Activated CD4-positive, alpha-beta T cell treated with anti-CD3 and anti-CD28 coated beads for 36 hours (primary cell): ENCODE measurements at regions not wholly inside any gene's neighbourhood (a gene's known extent, or its start where the extent isn't known, plus 50 kb on each side); places are given as distances from the start of the nearest gene placed in this dataset.

Source experiments
- ATAC-seq: fragments of 200-7000 bp; cut with Tn5 transposase; one replicate; pipeline ENCODE4 v1.10.0; 2021; ENCODE audit warnings: mild to moderate bottlenecking, moderate library complexity
- CTCF ChIA-PET: fragments of 350-600 bp; sonication (Branson Sonifier 250); formaldehyde crosslinking; loops from one replicate; lab custom pipeline; 2021; ENCODE audit warnings: antibody characterized with exemption; lab: Charles Lee
- POLR2A ChIA-PET: fragments of 350-600 bp; sonication (Branson Sonifier 250); formaldehyde crosslinking; loops from one replicate; lab custom pipeline; 2021; ENCODE audit warnings: antibody characterized with exemption, inconsistent platforms; lab: Charles Lee
- DNase-seq: peaks from one replicate; pipeline ENCODE4 v3.0.0-alpha.2; 2020
- H3K27ac Mint-ChIP-seq: one replicate; pipeline ENCODE4 v1.8.0; 2021; ENCODE audit warnings: mixed read lengths
- H3K27me3 Mint-ChIP-seq: one replicate; pipeline ENCODE4 v1.8.0; 2021; ENCODE audit warnings: mixed read lengths
- H3K36me3 Mint-ChIP-seq: one replicate; pipeline ENCODE4 v1.8.0; 2021; ENCODE audit warnings: low read depth, mixed read lengths
- H3K4me1 Mint-ChIP-seq: one replicate; pipeline ENCODE4 v1.8.0; 2021; ENCODE audit warnings: mixed read lengths
- H3K4me3 Mint-ChIP-seq: one replicate; pipeline ENCODE4 v1.8.0; 2021; ENCODE audit warnings: mild to moderate bottlenecking, moderate library complexity, mixed read lengths
- H3K9me3 Mint-ChIP-seq: one replicate; pipeline ENCODE4 v1.8.0; 2021; ENCODE audit warnings: low read depth, mixed read lengths
- intact Hi-C, 2 experiments: fragments of 100-400 bp; cut with DNase I in 1 of 2; cut with micrococcal nuclease in 1 of 2; formaldehyde crosslinking; loops; one replicate each; pipeline versions ENCODE4 v1.14.2 to v1.15.1; 2022 to 2024; cut with DNase I, micrococcal nuclease

DNA sequence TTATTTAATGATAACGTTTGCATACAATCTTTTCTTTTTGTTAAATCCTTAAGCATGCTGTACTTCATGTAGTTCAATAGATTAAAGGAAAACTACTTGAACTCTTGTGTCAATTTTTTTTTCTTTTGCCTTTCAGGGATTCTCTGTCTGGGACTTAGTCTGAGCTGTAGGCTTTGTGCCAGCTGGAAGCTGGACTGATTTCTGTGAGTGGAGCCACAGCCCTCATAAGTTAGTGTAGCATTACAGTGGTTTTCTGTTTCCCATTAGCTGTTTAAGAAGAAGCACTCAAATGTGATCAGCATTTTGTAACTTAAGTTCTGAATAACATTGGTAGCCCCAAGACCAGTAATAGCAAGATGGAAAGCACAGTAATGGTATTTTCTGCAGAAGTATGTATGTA, 330.6 kb upstream of the MEF2C start:
- no peak overlapping the region for H3K27ac Mint-ChIP-seq
- no peak overlapping the region for H3K4me3 Mint-ChIP-seq
- POLR2A ChIA-PET = no interaction called here
- no peak for DNase-seq
- no peaks in the 10 kb centered on the region for H3K36me3 Mint-ChIP-seq
- H3K4me1 Mint-ChIP-seq = no peaks in the 10 kb centered on the region
- no peaks in the 10 kb centered on the region for H3K27me3 Mint-ChIP-seq
- intact Hi-C loops = no loop called here
- H3K9me3 Mint-ChIP-seq = no peaks in the 10 kb centered on the region
- CTCF ChIA-PET = no interaction called here
- ATAC-seq = no peak

DNA sequence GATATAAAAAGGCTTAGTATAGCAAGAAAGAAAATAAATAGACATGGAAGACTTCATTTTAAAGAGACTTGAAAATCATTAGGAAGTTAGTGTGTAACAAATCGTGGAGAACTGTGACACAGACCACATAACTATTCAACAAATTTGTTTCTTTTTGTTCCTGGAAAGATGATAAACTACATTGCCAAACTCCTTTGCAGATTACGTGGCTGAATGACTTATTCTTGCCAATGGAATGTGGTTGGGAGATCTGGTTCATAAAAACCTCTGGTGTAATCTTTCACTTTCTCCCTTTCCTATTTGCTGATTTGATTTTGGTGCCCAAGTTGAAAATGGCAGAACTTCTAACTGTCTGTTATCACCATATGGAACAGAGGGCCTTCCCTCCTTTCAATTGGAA, 328.9 kb upstream of the MEF2C start:
- Mint-ChIP-seq H3K36me3 (no peaks in the 10 kb centered on the region), H3K4me1 (no peaks in the 10 kb centered on the region), H3K27ac (no peak overlapping the region), H3K27me3 (no peaks in the 10 kb centered on the region), H3K4me3 (no peak overlapping the region), H3K9me3 (peaks cover 2% of the 10 kb centered on the region)
- ATAC-seq = no peak
- POLR2A ChIA-PET = no interaction called here
- intact Hi-C loops = no loop called here
- CTCF ChIA-PET = no interaction called here
- no peak for DNase-seq

DNA sequence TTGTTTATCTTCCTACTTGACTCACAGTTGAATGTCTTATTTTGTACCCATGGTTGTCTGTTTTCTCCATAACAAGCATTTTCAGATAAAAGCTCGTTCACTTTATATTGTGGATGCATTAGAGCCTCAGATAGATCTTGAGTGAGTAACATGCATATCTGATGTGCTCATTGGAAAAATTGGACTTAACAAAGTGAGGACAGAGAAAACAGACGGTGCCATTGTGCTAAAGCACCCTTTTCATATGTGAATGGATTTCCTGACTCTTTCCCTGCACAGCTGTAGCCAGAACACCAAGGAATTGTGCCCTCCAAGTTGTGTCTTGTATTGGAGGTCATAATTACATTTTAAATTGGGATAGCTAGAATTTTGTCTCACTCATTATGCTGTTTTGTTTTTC, 325.8 kb upstream of the MEF2C start:
- H3K36me3 Mint-ChIP-seq = no peaks in the 10 kb centered on the region
- ATAC-seq (no peak), DNase-seq (no peak)
- H3K27me3 Mint-ChIP-seq = no peaks in the 10 kb centered on the region
- ChIA-PET CTCF (no interaction called here), POLR2A (no interaction called here)
- intact Hi-C loops = no loop called here
- H3K4me1 Mint-ChIP-seq = no peaks in the 10 kb centered on the region
- H3K27ac Mint-ChIP-seq = no peak overlapping the region
- H3K9me3 Mint-ChIP-seq = peaks cover 2% of the 10 kb centered on the region
- H3K4me3 Mint-ChIP-seq = no peak overlapping the region

DNA sequence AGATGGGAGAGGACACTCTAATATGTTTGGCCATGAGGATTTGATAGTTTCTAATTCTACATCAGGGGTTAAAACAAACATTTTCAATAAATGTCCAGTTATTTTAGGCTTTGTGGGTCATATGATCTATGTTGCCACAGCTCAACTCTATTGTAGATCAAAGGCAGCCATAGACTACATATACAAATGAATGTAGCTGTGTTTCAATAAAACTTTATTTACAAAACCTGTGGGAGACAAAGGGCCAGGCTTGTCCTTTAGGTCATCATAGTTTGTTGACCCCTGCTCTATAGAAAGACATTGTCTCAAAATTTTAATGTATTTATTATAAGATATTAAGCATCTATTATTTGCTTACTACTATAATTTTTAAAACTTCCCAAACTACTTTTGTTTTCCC, 325.4 kb upstream of the MEF2C start:
- Mint-ChIP-seq H3K27ac (no peak overlapping the region), H3K4me1 (no peaks in the 10 kb centered on the region), H3K9me3 (peaks cover 2% of the 10 kb centered on the region), H3K36me3 (no peaks in the 10 kb centered on the region), H3K4me3 (no peak overlapping the region), H3K27me3 (no peaks in the 10 kb centered on the region)
- CTCF ChIA-PET = no interaction called here
- POLR2A ChIA-PET = no interaction called here
- intact Hi-C loops = no loop called here
- DNase-seq (no peak), ATAC-seq (no peak)

DNA sequence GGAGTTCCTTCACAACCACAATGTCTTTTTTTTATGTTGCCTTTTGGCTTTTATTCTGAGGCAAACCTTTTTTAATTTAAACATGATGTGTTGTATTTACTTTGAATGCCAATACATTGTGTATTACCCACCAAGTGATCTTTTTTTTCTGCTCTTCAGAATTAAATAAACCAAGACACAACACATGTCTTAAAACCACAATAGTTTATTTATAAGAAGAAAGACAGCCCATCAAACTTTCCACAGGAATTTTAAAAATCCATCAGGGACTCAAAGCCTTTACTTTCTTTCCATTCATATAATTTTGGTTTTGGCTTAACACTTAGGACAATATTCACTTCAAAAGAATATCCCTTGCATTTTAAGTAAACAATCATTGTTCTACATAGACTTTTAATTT, 321.8 kb upstream of the MEF2C start:
- Mint-ChIP-seq H3K27ac (no peak overlapping the region), H3K36me3 (no peaks in the 10 kb centered on the region), H3K9me3 (peaks cover 6% of the 10 kb centered on the region), H3K4me1 (no peaks in the 10 kb centered on the region), H3K27me3 (no peaks in the 10 kb centered on the region), H3K4me3 (no peak overlapping the region)
- no peak for DNase-seq
- intact Hi-C loops = no loop called here
- POLR2A ChIA-PET = no interaction called here
- ATAC-seq = no peak
- CTCF ChIA-PET = no interaction called here

DNA sequence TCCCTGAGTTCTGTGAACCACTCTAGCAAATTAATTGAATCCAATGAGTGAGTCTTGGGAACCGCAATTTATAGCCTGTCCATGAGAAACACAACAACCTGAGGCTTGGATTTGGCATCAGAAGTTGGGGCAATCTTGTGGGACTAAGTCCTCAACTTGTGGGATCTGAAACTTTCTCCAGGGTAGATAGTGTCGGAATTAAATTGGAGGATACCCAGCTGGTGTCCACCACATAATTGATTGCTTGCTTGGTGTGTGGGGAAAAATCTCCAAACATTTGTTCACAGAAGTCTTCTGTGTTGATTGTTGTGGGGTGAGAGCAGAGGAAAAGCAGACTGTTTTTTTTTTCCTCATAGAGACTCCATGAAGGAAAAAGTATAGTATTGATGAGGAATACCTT, 320.6 kb upstream of the MEF2C start:
- Mint-ChIP-seq H3K27ac (no peak overlapping the region), H3K4me1 (no peaks in the 10 kb centered on the region), H3K27me3 (no peaks in the 10 kb centered on the region), H3K9me3 (peaks cover 10% of the 10 kb centered on the region), H3K36me3 (peaks cover 2% of the 10 kb centered on the region), H3K4me3 (no peak overlapping the region)
- intact Hi-C loops = no loop called here
- ATAC-seq = no peak
- ChIA-PET POLR2A (no interaction called here), CTCF (no interaction called here)
- DNase-seq = no peak

DNA sequence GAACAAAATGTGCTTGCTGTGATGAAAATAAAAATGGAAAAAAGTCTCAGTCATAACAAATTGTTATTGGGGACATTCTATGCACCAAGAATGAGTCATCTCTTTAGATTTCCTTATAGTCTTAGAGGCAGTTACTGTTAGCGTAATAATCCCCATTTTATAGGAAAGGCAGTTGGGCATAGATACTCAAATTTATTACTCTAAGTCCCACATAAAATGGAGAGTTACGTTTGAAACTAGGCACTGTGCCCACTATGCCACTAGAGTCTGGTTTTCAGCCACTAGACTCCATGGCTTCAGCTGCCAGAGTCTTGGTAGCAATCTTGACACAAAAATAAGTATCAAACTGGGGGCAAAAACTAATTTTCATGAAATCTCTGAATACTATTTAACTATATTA, 317.9 kb upstream of the MEF2C start:
- DNase-seq (no peak), ATAC-seq (no peak)
- H3K36me3 Mint-ChIP-seq = peaks cover 2% of the 10 kb centered on the region
- no peak overlapping the region for H3K27ac Mint-ChIP-seq
- no peak overlapping the region for H3K4me3 Mint-ChIP-seq
- H3K9me3 Mint-ChIP-seq = peaks cover 13% of the 10 kb centered on the region
- peaks cover 3% of the 10 kb centered on the region for H3K27me3 Mint-ChIP-seq
- H3K4me1 Mint-ChIP-seq = no peaks in the 10 kb centered on the region
- POLR2A ChIA-PET = interaction anchor here (0.7 kb wide), 1 partner anchor 1468 kb away, joined by 3 read pairs; no protein-coding TSS in a partner anchor
- CTCF ChIA-PET = no interaction called here
- intact Hi-C loops = no loop called here

DNA sequence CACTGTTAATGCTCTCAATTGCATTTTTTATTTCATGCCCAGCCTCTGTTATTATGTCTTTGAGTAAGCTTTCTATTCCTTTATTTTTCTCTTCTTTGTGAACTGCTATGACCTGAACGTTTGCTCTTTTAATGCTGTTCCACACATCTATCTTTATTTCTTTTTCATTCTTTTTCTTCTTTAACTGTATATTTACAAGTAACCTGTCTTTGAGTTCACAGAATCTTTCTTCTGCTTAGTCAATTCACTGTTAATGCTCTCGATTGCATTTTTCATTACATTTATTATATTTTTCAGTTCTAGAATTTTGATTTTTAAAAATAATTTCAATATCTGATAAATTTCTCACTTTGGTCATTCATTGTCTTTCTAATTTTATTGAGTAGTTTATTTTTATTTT, 316.3 kb upstream of the MEF2C start:
- Mint-ChIP-seq H3K4me3 (no peak overlapping the region), H3K36me3 (peaks cover 2% of the 10 kb centered on the region), H3K9me3 (peaks cover 13% of the 10 kb centered on the region), H3K4me1 (no peaks in the 10 kb centered on the region), H3K27me3 (peaks cover 3% of the 10 kb centered on the region), H3K27ac (no peak overlapping the region)
- no peak for DNase-seq
- ATAC-seq = no peak
- ChIA-PET POLR2A (no interaction called here), CTCF (no interaction called here)
- intact Hi-C loops = no loop called here

DNA sequence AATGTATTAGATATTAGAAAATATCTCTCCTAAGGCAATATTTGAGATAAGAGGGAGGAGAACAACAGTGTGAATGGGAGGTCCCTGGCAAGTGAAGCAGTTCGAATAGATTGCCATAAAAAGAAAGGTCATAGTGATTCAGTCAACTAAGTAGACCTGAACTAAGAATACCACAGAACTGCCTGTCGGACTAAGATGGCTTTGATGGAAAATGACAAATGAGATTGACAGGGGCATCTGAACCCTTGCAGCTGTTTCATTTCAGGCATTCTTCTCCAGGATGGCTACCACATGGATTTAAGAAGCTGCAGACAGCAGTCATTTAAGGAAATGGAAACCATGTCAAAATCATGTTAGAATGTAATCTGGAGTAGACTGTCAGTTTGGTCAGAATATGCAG, 308.4 kb upstream of the MEF2C start:
- intact Hi-C loops = no loop called here
- POLR2A ChIA-PET = no interaction called here
- no peaks in the 10 kb centered on the region for H3K4me1 Mint-ChIP-seq
- ATAC-seq = no peak
- H3K9me3 Mint-ChIP-seq = no peaks in the 10 kb centered on the region
- no peak overlapping the region for H3K4me3 Mint-ChIP-seq
- no peak overlapping the region for H3K27ac Mint-ChIP-seq
- no peaks in the 10 kb centered on the region for H3K36me3 Mint-ChIP-seq
- CTCF ChIA-PET = no interaction called here
- DNase-seq = no peak
- H3K27me3 Mint-ChIP-seq = no peaks in the 10 kb centered on the region

DNA sequence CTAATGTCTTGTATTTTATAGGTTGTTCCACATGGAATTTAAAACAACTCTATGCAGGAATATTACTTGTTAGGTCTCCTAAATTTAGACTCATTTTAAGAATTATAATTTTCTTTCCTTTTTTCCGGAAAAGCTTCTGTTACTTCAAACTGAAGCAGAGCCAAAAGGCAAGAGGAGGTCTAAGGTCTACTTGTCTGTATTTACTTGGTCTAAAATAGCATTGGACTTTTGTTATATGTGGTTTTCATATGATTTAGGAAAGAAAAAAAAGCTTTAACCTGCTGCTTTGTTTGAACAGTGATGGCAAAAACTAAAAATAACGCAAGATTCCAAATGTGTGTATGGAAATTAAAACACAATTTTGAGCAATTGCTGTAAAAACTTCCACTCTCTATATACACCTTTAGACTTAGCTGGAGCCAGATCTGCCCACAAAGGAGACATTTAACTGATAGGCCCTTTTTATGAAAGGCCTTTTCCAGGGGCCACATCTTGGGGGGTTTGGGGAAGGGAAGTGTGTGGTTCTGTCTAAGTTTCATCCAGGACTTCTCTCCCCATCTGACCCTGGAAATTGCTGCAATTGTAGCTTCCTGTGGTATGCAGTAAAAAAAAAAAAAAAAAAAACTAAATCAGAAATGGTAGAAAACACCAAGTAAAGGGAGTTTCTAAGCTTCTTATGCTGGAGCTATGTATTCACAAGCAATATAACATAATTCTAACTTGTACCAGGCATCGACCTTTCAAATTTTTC, 307.7 kb upstream of the MEF2C start:
- H3K9me3 Mint-ChIP-seq = no peaks in the 10 kb centered on the region
- DNase-seq = no peak
- no peaks in the 10 kb centered on the region for H3K4me1 Mint-ChIP-seq
- no peaks in the 10 kb centered on the region for H3K27me3 Mint-ChIP-seq
- ChIA-PET POLR2A (no interaction called here), CTCF (no interaction called here)
- no peaks in the 10 kb centered on the region for H3K36me3 Mint-ChIP-seq
- H3K27ac Mint-ChIP-seq = no peak overlapping the region
- H3K4me3 Mint-ChIP-seq = no peak overlapping the region
- intact Hi-C loops = no loop called here
- no peak for ATAC-seq

DNA sequence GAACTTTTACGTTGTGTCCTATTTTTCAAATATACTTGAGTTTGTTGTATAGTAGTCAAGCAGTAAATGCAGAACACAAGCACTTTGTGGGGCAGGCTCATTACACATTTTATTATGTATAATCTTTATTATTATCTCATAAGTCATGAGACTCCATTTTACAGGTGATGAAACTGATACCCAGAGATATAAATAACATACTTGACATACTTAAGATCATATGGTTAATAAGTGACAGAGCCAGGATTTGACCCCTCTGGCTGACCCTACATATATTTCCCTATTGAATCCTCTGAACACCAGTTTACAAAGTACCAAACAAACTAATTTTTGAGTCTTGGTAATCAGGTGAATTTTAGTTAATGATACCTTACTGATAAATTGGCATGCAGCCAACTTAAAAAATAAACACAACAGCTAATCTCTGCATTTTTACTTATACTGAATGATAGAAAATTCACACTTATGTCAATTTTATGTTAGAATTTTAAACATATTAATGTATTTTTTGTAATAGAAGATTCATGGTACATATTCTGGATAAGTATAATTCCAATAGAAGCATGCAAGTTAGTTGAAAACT, 305.0 kb upstream of the MEF2C start:
- no peak for ATAC-seq
- POLR2A ChIA-PET = no interaction called here
- CTCF ChIA-PET = no interaction called here

DNA sequence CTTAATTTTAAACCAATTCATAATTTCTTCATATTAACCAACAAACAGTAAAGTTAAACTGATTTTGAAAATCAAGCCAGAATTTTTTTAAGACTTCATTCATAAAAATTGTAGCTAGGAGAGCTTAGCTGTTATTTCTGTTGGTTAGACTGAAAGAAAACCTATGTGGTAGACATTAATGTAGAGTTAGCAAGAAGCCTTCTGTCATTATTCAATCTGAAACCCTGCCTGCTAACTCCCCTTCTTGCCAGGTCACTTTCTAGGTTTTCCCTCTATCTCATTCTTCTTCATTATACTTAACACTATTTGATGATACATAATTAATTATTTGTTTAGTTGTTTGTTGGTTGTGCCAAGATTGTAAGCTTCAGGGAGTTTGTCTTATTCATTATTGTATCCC, 304.3 kb upstream of the MEF2C start:
- Mint-ChIP-seq H3K9me3 (no peaks in the 10 kb centered on the region), H3K36me3 (no peaks in the 10 kb centered on the region), H3K4me3 (no peak overlapping the region), H3K27ac (no peak overlapping the region), H3K4me1 (no peaks in the 10 kb centered on the region), H3K27me3 (no peaks in the 10 kb centered on the region)
- ATAC-seq (no peak), DNase-seq (no peak)
- intact Hi-C loops = no loop called here
- ChIA-PET CTCF (no interaction called here), POLR2A (no interaction called here)

More for the DNA sequence above, 305.0 kb upstream of the MEF2C start:
- Mint-ChIP-seq H3K4me1 (no peaks in the 10 kb centered on the region), H3K4me3 (no peak overlapping the region), H3K36me3 (no peaks in the 10 kb centered on the region), H3K9me3 (no peaks in the 10 kb centered on the region), H3K27me3 (no peaks in the 10 kb centered on the region), H3K27ac (no peak overlapping the region)
- no peak for DNase-seq
- intact Hi-C loops = no loop called here
